ENCODE measurements at regions not wholly inside any gene's neighbourhood (a gene's known extent, or its start where the extent isn't known, plus 50 kb on each side); places are given as distances from the start of the nearest gene placed in this dataset.

GRCh38 chr3:64888840-64889392, 201.1 kb upstream of the ADAMTS9 start:
- no peak for DNase-seq (ENCODE audit: low spot score)

GRCh38 chr3:64888165-64888564, 200.4 kb upstream of the ADAMTS9 start:
- DNase-seq (ENCODE audit: low spot score): no peak

GRCh38 chr3:64885055-64885454, 197.3 kb upstream of the ADAMTS9 start:
- DNase-seq (ENCODE audit: low spot score): no peak

- no peak for DNase-seq (ENCODE audit: low spot score)
These were observed 196.7 kb upstream of the ADAMTS9 start for GRCh38 chr3:64884536-64884935.

GRCh38 chr3:64880916-64881315, 193.1 kb upstream of the ADAMTS9 start:
- DNase-seq (ENCODE audit: low spot score): no peak

GRCh38 chr3:64878362-64878761, 190.6 kb upstream of the ADAMTS9 start:
- DNase-seq (ENCODE audit: low spot score): no peak

- DNase-seq (ENCODE audit: low spot score): no peak
These were observed 185.6 kb upstream of the ADAMTS9 start for GRCh38 chr3:64873400-64873799.

GRCh38 chr3:64872345-64872744, 184.5 kb upstream of the ADAMTS9 start:
- peak; percentile 20 for DNase-seq (ENCODE audit: low spot score)

GRCh38 chr3:64871834-64872249, 184.0 kb upstream of the ADAMTS9 start:
- no peak for DNase-seq (ENCODE audit: low spot score)

- DNase-seq (ENCODE audit: low spot score): no peak
These were observed 183.3 kb upstream of the ADAMTS9 start for GRCh38 chr3:64870876-64871646.

- no peak for DNase-seq (ENCODE audit: low spot score)
These were observed 179.4 kb upstream of the ADAMTS9 start for GRCh38 chr3:64867224-64867623.

- no peak for DNase-seq (ENCODE audit: low spot score)
These were observed 178.2 kb upstream of the ADAMTS9 start for GRCh38 chr3:64865839-64866570.

- peak; percentile 40 for DNase-seq (ENCODE audit: low spot score)
These were observed 175.7 kb upstream of the ADAMTS9 start for GRCh38 chr3:64863226-64864212.

- no peak for DNase-seq (ENCODE audit: low spot score)
These were observed 173.9 kb upstream of the ADAMTS9 start for GRCh38 chr3:64861684-64862083.

GRCh38 chr3:64860536-64860870, 172.7 kb upstream of the ADAMTS9 start:
- DNase-seq (ENCODE audit: low spot score): no peak

- DNase-seq (ENCODE audit: low spot score): no peak
These were observed 172.1 kb upstream of the ADAMTS9 start for GRCh38 chr3:64859625-64860535.

GRCh38 chr3:64856977-64857516, 169.2 kb upstream of the ADAMTS9 start:
- DNase-seq (ENCODE audit: low spot score): no peak

GRCh38 chr3:64856106-64856505, 168.3 kb upstream of the ADAMTS9 start:
- DNase-seq (ENCODE audit: low spot score): peak; percentile 36

GRCh38 chr3:64853456-64853855, 165.7 kb upstream of the ADAMTS9 start:
- no peak for DNase-seq (ENCODE audit: low spot score)

- DNase-seq (ENCODE audit: low spot score): no peak
These were observed 164.9 kb upstream of the ADAMTS9 start for GRCh38 chr3:64852738-64853137.

- no peak for DNase-seq (ENCODE audit: low spot score)
These were observed 161.0 kb upstream of the ADAMTS9 start for GRCh38 chr3:64848822-64849221.

Data from globus pallidus (tissue), 1 donor.